ENCODE measurements at regions not wholly inside any gene's neighbourhood (a gene's known extent, or its start where the extent isn't known, plus 50 kb on each side); places are given as distances from the start of the nearest gene placed in this dataset.

DNA sequence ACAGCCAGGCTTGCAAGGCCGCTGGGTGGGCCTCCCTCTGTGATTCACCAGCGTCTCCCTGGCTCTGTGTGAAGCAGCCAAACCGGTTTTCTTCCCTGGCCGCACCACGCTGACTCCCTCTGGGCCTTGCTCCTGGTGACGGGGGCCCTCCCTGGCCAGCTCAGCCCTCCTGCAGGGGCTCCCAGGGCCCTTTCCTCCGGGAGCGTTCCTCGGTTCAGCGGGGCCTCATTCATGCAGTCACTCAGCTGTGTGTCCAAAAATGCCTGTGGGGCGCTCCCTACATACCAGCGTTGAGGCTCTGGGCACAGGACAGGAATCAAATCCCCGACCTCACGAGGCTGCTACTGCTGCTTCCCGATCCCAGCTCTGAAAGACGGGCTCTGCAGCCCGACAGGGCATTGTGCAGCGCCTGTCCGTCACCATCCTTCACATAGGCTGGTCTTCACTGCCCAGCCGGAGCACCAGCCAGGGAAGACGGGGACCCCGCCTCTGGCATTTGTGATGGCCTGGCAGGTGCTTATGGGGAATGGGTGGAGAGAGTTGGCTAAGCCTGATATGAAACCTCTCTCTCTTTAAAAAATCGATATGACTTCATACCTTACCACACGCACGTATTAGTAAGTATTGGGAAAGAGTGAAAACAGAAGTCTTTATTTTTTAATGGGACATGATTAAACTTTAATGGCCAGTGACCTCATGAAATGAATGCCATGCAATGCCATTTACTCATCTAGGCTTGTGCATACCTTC, 110.0 kb upstream of the SHH start:
- Histone ChIP-seq H3K79me2 (ENCODE audit: control insufficient read depth, insufficient read depth, low read length) (no peaks in the 10 kb centered on the region), H3K36me3 (ENCODE audit: control insufficient read depth, insufficient read depth, low read length) (no peaks in the 10 kb centered on the region), H3K9ac (ENCODE audit: insufficient read depth, low read length) (no peak overlapping the region), H3K27ac (ENCODE audit: insufficient read depth, low read length) (no peak overlapping the region), H3K9me3 (ENCODE audit: control insufficient read depth, insufficient read depth, low read depth, low read length) (no peaks in the 10 kb centered on the region), H3K4me2 (ENCODE audit: extremely low read depth, insufficient read depth, low read length) (no peak overlapping the region), H3K4me1 (ENCODE audit: control insufficient read depth, extremely low read depth, insufficient read depth, low read length) (peaks cover 6% of the 10 kb centered on the region), H2AFZ (ENCODE audit: low read length) (no peak overlapping the region), H4K20me1 (ENCODE audit: control insufficient read depth, extremely low read depth, insufficient read depth, low read length) (no peaks in the 10 kb centered on the region), H3K27me3 (ENCODE audit: control insufficient read depth, insufficient read depth, low read length) (no peaks in the 10 kb centered on the region), H3K4me3 (replicated peaks in 1 of 4; ENCODE audit: control extremely low read depth in 1 of 4, insufficient read depth in 1 of 4, low read depth in 3 of 4, low read length in 4 of 4) (no peak overlapping the region)
- TF ChIP-seq EZH2 (IDR thresholded peaks at IDR 0.05; ENCODE audit: low read length, missing control alignments) = no peak
- TF ChIP-seq, protein P1, sequence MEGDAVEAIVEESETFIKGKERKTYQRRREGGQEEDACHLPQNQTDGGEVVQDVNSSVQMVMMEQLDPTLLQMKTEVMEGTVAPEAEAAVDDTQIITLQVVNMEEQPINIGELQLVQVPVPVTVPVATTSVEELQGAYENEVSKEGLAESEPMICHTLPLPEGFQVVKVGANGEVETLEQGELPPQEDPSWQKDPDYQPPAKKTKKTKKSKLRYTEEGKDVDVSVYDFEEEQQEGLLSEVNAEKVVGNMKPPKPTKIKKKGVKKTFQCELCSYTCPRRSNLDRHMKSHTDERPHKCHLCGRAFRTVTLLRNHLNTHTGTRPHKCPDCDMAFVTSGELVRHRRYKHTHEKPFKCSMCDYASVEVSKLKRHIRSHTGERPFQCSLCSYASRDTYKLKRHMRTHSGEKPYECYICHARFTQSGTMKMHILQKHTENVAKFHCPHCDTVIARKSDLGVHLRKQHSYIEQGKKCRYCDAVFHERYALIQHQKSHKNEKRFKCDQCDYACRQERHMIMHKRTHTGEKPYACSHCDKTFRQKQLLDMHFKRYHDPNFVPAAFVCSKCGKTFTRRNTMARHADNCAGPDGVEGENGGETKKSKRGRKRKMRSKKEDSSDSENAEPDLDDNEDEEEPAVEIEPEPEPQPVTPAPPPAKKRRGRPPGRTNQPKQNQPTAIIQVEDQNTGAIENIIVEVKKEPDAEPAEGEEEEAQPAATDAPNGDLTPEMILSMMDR (conservative IDR thresholded peaks at IDR 0.05 in 1 of 2, IDR thresholded peaks at IDR 0.05 in 1 of 2; ENCODE audit: low read depth in 1 of 2, low read length in 2 of 2) = no peak
- no peak for DNase-seq (ENCODE audit: low read depth in 2 of 2)

DNA sequence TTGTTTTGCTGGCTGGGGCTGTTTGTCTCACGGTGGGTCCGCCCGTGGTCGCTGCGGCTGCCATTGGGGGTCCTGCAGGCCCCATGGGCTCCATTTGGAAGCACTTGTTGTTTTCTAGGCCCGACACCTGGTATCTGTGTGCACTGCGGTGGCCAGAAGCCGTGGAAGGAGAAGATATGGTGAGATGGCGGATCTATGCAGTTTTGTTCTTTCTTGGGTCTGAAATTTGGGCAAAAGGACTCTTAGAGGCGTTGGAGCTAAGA, 109.5 kb upstream of the SHH start:
- no peaks in the 10 kb centered on the region for H3K36me3 ChIP-seq (ENCODE audit: control insufficient read depth, insufficient read depth, low read length)
- DNase-seq (ENCODE audit: low read depth in 2 of 2) = no peak
- H3K4me1 ChIP-seq (ENCODE audit: control insufficient read depth, extremely low read depth, insufficient read depth, low read length) = peaks cover 6% of the 10 kb centered on the region
- H4K20me1 ChIP-seq (ENCODE audit: control insufficient read depth, extremely low read depth, insufficient read depth, low read length) = no peaks in the 10 kb centered on the region
- no peak overlapping the region for H3K9ac ChIP-seq (ENCODE audit: insufficient read depth, low read length)
- no peaks in the 10 kb centered on the region for H3K27me3 ChIP-seq (ENCODE audit: control insufficient read depth, insufficient read depth, low read length)
- H3K27ac ChIP-seq (ENCODE audit: insufficient read depth, low read length) = no peak overlapping the region
- H3K4me2 ChIP-seq (ENCODE audit: extremely low read depth, insufficient read depth, low read length) = no peak overlapping the region
- TF ChIP-seq EZH2 (IDR thresholded peaks at IDR 0.05; ENCODE audit: low read length, missing control alignments) = no peak
- TF ChIP-seq, protein P1 (conservative IDR thresholded peaks at IDR 0.05 in 1 of 2, IDR thresholded peaks at IDR 0.05 in 1 of 2; ENCODE audit: low read depth in 1 of 2, low read length in 2 of 2) = no peak
- no peak overlapping the region for H3K4me3 ChIP-seq (replicated peaks in 1 of 4; ENCODE audit: control extremely low read depth in 1 of 4, insufficient read depth in 1 of 4, low read depth in 3 of 4, low read length in 4 of 4)
- H3K9me3 ChIP-seq (ENCODE audit: control insufficient read depth, insufficient read depth, low read depth, low read length) = no peaks in the 10 kb centered on the region
- H3K79me2 ChIP-seq (ENCODE audit: control insufficient read depth, insufficient read depth, low read length) = no peaks in the 10 kb centered on the region
- H2AFZ ChIP-seq (ENCODE audit: low read length) = no peak overlapping the region

DNA sequence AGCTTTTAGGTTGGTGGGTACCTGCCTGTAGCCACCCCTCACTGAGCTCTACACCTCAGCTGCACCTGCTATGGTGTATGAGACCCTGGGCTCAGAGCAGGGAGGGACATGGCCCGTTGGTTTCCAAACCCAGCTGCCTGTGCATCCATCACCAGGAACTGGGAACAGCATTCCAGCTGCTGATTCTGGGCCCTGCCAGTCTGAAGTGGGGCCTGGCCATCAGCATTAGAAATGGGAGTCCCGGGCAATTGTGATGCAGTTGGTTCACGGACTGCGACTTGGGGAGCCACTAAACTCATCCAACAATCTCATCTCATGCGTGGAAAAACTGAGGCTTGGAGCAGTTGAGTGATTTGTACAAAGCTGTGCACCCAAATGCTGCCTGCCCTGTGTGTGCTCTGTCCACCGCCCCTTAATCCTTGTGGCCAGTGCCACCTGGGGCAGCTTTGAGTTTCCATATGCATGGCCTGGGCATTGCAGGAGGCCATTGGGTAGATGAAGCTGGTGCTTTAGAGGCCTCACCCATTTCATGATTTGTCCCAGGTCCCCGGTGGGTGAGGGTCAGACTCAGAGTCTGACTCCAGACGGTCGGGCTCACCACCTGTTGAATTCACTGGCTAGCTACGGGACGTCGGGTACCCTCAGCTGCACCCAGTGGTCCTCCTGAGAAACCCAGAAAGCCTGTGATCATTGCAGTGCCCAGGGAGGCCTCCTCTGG, 109.0 kb upstream of the SHH start:
- no peaks in the 10 kb centered on the region for H3K79me2 ChIP-seq (ENCODE audit: control insufficient read depth, insufficient read depth, low read length)
- no peak for DNase-seq (ENCODE audit: low read depth in 2 of 2)
- no peak overlapping the region for H3K27ac ChIP-seq (ENCODE audit: insufficient read depth, low read length)
- H3K27me3 ChIP-seq (ENCODE audit: control insufficient read depth, insufficient read depth, low read length) = no peaks in the 10 kb centered on the region
- no peak overlapping the region for H3K4me2 ChIP-seq (ENCODE audit: extremely low read depth, insufficient read depth, low read length)
- H3K36me3 ChIP-seq (ENCODE audit: control insufficient read depth, insufficient read depth, low read length) = no peaks in the 10 kb centered on the region
- H3K9ac ChIP-seq (ENCODE audit: insufficient read depth, low read length) = no peak overlapping the region
- no peak overlapping the region for H2AFZ ChIP-seq (ENCODE audit: low read length)
- H4K20me1 ChIP-seq (ENCODE audit: control insufficient read depth, extremely low read depth, insufficient read depth, low read length) = no peaks in the 10 kb centered on the region
- peaks cover 6% of the 10 kb centered on the region for H3K4me1 ChIP-seq (ENCODE audit: control insufficient read depth, extremely low read depth, insufficient read depth, low read length)
- H3K4me3 ChIP-seq (replicated peaks in 1 of 4; ENCODE audit: control extremely low read depth in 1 of 4, insufficient read depth in 1 of 4, low read depth in 3 of 4, low read length in 4 of 4) = no peak overlapping the region
- H3K9me3 ChIP-seq (ENCODE audit: control insufficient read depth, insufficient read depth, low read depth, low read length) = no peaks in the 10 kb centered on the region
- TF ChIP-seq, protein P1 (conservative IDR thresholded peaks at IDR 0.05 in 1 of 2, IDR thresholded peaks at IDR 0.05 in 1 of 2; ENCODE audit: low read depth in 1 of 2, low read length in 2 of 2) = no peak
- no peak for TF ChIP-seq EZH2 (IDR thresholded peaks at IDR 0.05; ENCODE audit: low read length, missing control alignments)
